NCI-H460 (cell line): ENCODE measurements at regions not wholly inside any gene's neighbourhood (a gene's known extent, or its start where the extent isn't known, plus 50 kb on each side); places are given as distances from the start of the nearest gene placed in this dataset.

Experiments used
- DNase-seq: peaks from one replicate; pipeline ENCODE4 v3.0.0-alpha.2; 2016; ENCODE audit warnings: low read depth; ENCODE audit errors: extremely low read depth

GRCh38 chr12:34188974-34189373, 166.7 kb downstream of the ALG10 start:
- DNase-seq, result no peak

GRCh38 chr12:34190054-34190453, 167.8 kb downstream of the ALG10 start:
- DNase-seq, result no peak

DNA sequence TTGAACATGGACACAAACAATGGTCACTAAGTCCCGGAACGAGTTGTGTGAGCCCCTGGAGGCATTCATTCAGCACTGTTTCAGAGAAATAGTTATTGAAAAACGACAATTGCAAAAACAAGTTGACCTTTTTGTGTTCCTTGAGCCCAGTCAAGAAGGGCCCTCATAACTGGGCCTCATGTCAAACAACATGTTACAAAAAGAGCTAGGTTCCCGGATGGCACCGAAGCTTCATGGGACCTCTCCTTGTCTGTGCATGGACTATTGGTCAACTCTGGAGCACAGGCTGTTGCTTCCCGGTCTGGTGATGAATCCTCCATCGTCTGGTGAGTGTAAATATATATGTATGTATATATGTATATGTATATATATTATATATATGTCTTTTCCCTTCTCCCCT, 176.6 kb downstream of the ALG10 start:
- no peak for DNase-seq

DNA sequence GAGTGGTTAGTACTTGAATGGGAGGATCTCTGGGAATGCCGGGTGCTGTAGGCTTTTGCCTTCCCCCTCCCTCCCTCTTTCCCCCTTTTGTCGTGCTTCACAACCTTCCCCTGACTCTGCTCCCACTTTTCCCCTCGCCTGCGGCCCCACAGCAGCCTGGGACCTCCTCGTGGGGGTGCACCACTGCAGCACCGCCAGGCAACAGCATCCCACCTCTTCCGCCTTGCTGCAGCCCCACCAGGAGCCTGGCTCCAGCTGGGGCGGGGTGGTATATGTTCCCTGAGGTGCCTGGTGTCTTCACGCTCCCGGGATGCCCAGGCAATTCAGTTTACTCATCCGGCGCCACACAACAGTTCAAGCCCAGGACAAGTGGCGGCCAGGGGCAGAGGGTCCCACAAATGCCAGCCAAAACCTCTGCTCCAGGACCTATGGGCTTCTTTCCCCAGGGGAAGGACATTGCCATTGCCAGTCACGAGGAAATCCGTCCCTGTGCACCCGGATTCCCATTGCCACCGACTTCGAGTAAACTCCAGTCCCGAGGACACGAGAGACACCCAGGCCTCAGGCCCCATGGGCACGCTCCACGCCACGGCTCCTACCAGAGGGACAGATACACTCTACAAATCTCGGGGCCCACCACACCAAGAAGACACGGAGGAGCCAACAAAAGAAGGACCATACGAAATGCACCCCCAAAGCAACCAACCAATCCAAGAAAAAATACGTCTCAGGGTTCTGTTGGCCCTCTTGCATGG, 181.7 kb downstream of the ALG10 start:
- DNase-seq, result no peak

DNA sequence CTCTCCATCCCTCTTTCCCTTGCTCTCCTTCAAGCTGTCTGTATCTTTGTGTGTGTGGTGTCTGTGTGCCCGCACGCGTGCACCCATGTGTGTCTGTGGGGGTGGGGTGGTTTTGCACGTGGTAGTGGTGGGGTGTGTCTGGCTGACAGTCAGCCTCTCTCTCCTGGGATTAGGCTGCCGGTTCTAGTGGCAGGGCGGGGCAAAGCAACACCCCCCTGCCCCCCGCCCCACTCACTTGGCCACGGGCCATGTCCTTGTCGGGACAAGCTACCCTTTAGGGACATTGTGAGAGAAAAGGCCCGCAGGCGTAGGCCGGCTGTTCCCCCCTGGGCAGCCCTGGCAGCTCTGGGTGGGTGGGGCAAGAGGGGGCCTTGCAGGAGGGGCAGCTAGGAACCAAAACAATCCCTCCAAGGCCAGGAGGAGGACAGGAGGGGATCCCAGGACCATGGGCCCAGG, 182.6 kb downstream of the ALG10 start:
- DNase-seq, result no peak

- DNase-seq, result no peak
Measured at GRCh38 chr12:34205401-34205800, 183.1 kb downstream of the ALG10 start.

DNA sequence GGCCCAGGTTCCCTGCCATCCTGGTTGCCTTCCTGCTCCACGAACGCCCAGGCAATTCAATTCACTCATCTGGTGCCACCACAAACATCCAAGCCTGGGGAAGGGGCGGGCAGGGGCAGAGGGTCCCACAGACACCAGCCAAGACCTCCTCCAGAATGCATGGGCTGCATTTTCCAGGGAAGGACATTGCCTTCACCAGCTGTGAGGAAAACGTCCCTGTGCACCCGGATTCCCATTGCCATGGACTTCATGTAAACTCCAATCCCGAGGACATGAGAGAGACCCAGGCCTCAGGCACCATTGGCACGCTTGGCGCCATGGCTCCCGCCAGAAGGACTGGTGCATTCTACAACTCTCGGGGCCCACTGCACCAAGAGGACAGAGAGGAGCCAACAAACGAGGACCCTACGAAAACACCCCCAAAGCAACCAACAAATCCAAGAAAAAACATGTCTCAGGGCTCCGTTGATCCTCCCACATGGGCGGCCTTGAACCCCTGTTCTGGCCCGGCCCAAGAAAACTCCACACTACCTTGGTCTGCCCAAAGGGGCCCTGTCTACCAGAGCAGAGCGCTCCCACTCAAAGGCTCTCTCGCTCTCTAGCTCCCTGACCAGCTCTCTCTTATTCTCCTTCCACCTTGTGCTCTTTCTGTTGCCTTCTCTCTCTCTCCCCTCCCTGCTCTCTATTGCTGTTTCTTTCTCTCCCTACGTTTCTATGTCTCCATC, 183.9 kb downstream of the ALG10 start:
- no peak for DNase-seq

GRCh38 chr12:34207858-34208257, 185.6 kb downstream of the ALG10 start:
- no peak for DNase-seq

DNA sequence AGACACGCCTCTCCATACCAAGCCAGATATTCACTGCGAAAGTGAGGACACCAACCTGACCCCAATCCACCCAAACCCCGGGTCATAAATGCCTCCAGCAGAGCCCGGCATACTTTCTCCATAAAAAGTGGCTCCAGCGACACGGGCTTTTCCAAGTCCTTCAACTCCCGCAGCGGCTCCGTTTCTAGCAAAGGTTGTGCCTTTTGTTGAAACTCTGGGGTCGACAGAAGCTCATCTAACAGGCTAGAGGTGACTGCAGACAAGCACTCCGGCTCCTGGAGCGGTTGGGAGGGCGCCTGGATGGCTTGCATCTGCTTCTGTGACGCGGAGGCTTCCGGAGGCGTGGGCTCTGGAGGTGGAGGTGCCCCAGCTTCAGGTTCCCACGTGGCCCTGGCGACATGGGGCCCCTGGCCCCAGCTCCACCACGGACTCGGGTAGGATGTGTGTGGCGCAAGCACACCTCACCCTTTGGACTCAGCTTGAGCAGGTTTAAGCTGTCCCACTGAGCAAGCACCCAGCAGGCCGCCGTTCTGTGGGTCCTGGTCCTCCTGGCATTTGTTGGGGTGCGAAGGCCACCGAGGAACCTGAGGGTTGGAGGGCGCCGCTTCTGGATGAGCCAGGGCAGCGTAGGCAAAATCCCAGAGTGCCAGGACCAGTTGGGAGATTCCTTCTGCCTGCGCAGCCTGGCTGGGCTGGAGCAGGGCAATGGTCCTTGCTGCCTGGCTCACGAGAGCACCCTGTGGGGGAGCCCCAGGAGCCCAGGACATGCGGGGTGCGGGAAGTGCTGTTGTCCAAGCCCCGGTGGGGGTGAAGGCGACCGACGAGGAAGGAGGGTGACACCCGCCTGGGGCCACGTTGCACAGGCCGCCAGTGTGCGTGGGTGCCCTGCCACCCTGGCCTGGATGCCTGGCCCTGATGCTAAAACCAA, 186.3 kb downstream of the ALG10 start:
- no peak for DNase-seq

DNA sequence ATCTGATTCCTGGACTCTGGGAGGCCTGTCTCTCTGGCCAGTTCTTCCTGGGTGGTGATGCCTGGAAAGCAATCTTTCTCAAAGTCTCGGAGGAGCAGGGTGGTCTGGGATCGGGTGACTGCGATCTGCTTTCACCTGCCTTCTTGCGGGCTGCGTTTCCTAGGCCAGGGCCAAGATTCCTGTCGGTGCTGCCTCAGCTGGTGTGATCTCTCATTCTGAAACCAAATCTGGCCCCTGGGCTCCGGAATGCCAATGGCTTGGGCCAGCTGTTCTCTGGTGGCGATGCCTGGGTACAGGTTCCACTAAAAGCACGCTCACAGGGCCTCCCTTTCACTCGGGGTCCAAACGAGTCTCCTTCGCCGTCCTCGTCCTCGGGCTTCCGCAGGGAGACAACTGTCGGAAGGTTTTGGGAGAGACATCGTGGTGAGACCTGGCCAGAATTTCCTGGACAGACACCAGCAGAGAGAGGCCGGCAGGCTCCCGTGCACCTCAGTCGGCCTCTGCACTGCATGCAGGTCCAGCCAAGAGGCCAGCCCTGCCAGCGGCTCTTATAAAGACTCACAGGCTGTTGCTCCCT, 187.1 kb downstream of the ALG10 start:
- no peak for DNase-seq

GRCh38 chr12:34210183-34210582, 187.9 kb downstream of the ALG10 start:
- no peak for DNase-seq

GRCh38 chr12:34210689-34211530, 188.6 kb downstream of the ALG10 start:
- no peak for DNase-seq

GRCh38 chr12:34212651-34213050, 190.4 kb downstream of the ALG10 start:
- DNase-seq, result no peak

- DNase-seq, result no peak
Measured at GRCh38 chr12:34214011-34214410, 191.7 kb downstream of the ALG10 start.

DNA sequence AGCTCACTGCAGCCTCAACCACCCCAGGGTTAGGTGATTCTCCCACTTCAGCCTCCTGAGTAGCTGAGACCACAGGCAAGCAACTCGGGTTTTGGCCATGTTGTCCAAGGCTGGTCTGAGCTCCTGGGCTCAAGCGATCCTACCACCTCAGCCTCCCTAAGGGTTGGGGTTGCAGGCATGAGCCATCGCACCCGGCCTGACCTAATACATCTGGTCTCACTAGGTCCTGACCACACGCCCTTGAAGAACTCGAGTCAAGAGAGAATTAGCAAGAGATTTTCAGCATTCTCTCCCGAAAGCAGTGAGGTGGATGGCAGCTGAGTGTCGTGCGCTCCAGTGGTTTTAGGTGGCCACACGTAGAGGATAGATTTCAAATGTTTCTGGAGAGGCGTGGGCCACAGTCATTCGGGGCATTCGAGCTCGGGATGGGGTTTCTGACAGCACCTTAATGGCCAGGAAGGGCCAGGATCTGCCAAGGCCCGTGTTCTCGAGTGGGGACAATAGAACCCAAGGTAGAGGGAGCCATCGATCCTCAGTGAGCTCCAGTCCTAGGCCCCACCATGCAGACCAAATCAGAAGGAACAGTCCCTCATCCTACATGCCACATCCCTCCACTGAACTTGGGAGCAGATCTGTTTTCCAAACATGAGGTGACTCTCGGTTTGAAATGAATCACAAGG, 193.1 kb downstream of the ALG10 start:
- no peak for DNase-seq

- DNase-seq, result no peak
Measured at GRCh38 chr12:34215893-34216285, 193.6 kb downstream of the ALG10 start.

GRCh38 chr12:34217660-34218059, 195.4 kb downstream of the ALG10 start:
- no peak for DNase-seq

GRCh38 chr12:34218193-34219045, 196.1 kb downstream of the ALG10 start:
- peak; percentile 47 for DNase-seq
